Stimulated activated naive CD8-positive, alpha-beta T cell treated with anti-CD3 and anti-CD28 coated beads, Interleukin-15, amount 100 ng/mL, for 72 hours (primary cell): ENCODE measurements at regions not wholly inside any gene's neighbourhood (a gene's known extent, or its start where the extent isn't known, plus 50 kb on each side); places are given as distances from the start of the nearest gene placed in this dataset.

Source experiments
- ATAC-seq: fragments of 150-1000 bp; cut with Tn5 transposase; 2 replicates; pipeline ENCODE4 v1.10.0; 2021; ENCODE audit warnings: mild to moderate bottlenecking, moderate library complexity
- DNase-seq, 2 donors: peaks; one replicate each; pipeline ENCODE4 v3.0.0; 2021 to 2022
- H3K27ac Mint-ChIP-seq, 2 donors: one replicate each; pipeline ENCODE4 v1.8.0; 2022; ENCODE audit warnings: mild to moderate bottlenecking in 2 of 2, mixed read lengths in 2 of 2, moderate library complexity in 2 of 2
- H3K27me3 Mint-ChIP-seq: one replicate; pipeline ENCODE4 v1.8.0; 2022; ENCODE audit warnings: mixed read lengths
- H3K4me1 Mint-ChIP-seq: one replicate; pipeline ENCODE4 v1.8.0; 2022; ENCODE audit warnings: mild to moderate bottlenecking, mixed read lengths
- H3K4me3 Mint-ChIP-seq, 2 donors: one replicate each; pipeline ENCODE4 v1.8.0; 2022; ENCODE audit warnings: mild to moderate bottlenecking in 2 of 2, mixed read lengths in 2 of 2, moderate library complexity in 1 of 2
- H3K9me3 Mint-ChIP-seq, 2 donors: one replicate each; pipeline ENCODE4 v1.8.0; 2022; ENCODE audit warnings: mixed read lengths in 2 of 2

DNA sequence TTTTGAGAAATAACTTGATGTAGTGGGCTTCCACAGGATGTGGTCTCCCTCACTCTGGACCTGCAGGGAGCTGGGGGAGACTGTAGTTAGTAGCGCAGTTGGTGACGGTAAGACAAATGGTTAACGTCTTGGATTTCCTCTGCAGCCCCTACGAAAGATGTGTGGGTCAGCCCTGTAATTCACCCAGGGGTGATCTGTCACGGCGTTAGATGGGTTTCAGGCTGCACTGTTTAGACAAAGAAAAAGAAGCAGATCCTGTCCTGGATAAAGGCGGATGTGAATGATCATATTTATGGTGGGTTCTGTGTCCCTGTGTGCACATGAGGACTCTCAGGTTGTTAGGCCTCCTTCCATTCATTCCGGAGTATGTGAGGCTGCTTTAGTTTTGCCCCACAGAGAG is 142.0 kb upstream of the SLC28A3 start:
- H3K9me3 Mint-ChIP-seq: peaks cover 0 to 7% of the 10 kb centered on the region in 2 donors
- H3K4me1 Mint-ChIP-seq: no peaks in the 10 kb centered on the region
- peaks cover 10% of the 10 kb centered on the region for H3K27me3 Mint-ChIP-seq
- H3K4me3 Mint-ChIP-seq: no peak overlapping the region
- ATAC-seq (no peak), DNase-seq (no peak)
- H3K27ac Mint-ChIP-seq: no peak overlapping the region

DNA sequence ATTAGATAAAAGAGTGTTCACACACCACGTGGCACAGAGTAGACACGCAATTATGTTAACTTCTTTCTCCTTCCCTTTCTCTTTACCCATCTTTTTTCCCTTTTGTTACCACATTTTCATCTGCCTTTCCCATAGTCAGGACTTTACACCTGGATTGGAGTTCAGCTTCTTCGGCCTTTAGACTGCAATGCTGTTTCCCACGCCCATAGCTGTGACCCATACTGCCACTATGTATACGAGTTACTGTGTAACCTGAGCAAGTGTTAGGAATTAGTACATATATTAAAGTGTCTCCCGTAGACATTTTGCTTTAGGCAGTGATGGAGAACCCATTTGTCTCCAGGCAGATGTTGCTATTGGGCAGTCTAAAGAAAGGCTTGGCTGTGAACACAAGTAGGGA is 143.6 kb upstream of the SLC28A3 start:
- Mint-ChIP-seq H3K4me3 (no peak overlapping the region), H3K27ac (peak overlapping the region in 1 of 2 donors; percentile 45), H3K9me3 (peaks cover 0 to 7% of the 10 kb centered on the region in 2 donors), H3K27me3 (peaks cover 10% of the 10 kb centered on the region), H3K4me1 (no peaks in the 10 kb centered on the region)
- DNase-seq (no peak), ATAC-seq (no peak)

DNA sequence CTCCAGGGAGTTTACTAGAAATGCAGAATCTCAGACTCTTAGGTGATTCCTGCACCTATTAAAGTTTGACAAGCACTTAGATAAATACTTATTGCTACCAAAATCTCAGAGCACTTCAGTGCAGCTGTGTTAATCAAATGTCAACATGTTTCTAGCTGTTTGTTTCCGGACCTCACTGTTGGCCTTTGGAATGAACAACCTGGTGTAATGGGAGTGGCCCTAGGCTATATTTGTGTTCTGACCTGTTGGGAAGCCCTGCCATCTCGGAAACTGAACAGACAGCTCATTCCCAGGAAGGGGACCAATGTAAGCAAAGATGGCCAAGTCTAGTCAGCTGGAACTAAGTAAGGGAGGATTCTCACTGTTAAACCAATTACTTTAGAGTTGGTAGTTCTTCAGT is 145.0 kb upstream of the SLC28A3 start:
- DNase-seq: no peak
- H3K4me3 Mint-ChIP-seq: no peak overlapping the region
- peaks cover 0 to 7% of the 10 kb centered on the region in 2 donors for H3K9me3 Mint-ChIP-seq
- ATAC-seq: no peak
- no peak overlapping the region for H3K27ac Mint-ChIP-seq
- no peaks in the 10 kb centered on the region for H3K4me1 Mint-ChIP-seq
- H3K27me3 Mint-ChIP-seq: peaks cover 10% of the 10 kb centered on the region

DNA sequence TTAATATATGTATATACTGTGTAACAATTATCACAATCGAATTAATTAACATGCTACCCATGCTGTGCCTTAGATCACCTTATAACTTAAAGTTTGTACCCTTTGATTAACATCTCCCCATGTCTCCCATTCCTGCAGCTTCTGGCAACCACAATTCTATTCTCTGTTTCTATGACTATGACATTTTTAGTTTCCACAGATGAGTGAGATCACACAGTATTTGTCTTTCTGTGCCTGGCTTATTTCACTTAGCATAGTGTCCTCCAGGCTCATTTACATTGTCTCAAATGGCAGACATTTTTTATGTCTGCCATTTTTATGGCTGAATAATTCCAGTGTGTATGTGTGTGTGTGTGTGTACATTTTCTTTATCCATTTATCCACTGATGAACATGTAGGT is 146.1 kb upstream of the SLC28A3 start:
- DNase-seq: no peak
- Mint-ChIP-seq H3K4me3 (no peak overlapping the region), H3K4me1 (no peaks in the 10 kb centered on the region), H3K27me3 (peaks cover 10% of the 10 kb centered on the region), H3K9me3 (peaks cover 0 to 7% of the 10 kb centered on the region in 2 donors), H3K27ac (no peak overlapping the region)
- ATAC-seq: no peak

DNA sequence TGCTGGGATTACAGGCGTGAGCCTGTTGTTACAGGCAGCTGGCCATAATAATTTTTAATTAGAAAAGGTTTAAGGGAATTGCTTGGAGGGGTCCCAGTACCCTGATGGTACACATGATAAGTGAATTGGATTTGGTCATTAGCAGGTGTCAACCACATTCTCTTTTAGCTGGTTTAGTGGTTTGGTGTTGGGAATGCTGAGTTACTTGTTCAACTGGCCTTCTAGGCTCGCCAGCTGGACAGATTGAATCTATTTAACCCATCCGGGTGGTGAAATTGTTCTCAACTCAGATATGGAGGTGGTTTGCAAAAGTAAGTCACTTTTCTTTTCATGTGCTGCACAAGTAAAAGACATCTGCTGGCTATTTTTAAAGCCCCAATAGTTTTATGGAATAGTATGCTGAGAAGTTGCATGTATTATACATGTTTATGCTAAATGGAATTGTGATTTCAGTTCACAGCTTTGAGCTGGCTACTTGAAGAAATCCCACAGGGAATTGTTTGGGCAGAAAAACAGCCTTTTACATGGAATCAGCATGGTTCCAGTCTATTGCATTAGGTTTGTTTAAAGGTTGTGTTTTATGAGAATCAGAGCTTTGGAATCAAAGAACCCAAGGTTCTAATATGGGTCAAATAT is 149.8 kb upstream of the SLC28A3 start:
- peaks cover 12% of the 10 kb centered on the region for H3K27me3 Mint-ChIP-seq
- DNase-seq (no peak), ATAC-seq (no peak)
- no peak overlapping the region for H3K27ac Mint-ChIP-seq
- H3K4me3 Mint-ChIP-seq: no peak overlapping the region
- no peaks in the 10 kb centered on the region for H3K4me1 Mint-ChIP-seq
- peaks cover 0 to 7% of the 10 kb centered on the region in 2 donors for H3K9me3 Mint-ChIP-seq

DNA sequence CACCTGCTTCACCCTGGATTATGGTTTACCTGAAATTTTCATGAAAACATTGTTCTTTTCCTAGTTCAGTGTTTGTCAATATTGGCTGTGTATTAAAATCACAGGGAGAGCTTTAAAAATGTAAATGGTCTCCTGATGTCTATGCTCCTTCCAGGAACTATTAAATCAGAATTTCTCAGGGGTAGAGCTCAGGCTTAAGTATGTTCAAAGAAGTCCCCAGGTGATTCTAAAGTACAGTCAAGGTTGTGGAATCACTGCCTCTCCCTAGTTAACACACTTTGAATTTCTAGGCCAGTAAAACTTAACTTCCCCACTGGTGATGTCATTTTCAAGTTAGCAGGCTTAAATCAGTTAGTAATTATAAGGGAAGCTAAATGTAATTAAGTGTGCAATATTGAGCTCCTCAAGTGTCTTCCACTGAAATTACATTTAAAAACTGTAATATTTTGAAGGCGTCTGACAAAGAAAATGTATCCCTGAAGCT is 150.3 kb upstream of the SLC28A3 start:
- H3K9me3 Mint-ChIP-seq: peaks cover 0 to 3% of the 10 kb centered on the region in 2 donors
- H3K4me3 Mint-ChIP-seq: no peak overlapping the region
- ATAC-seq: no peak
- DNase-seq: no peak
- H3K27ac Mint-ChIP-seq: no peak overlapping the region
- H3K4me1 Mint-ChIP-seq: no peaks in the 10 kb centered on the region
- H3K27me3 Mint-ChIP-seq: peaks cover 11% of the 10 kb centered on the region

DNA sequence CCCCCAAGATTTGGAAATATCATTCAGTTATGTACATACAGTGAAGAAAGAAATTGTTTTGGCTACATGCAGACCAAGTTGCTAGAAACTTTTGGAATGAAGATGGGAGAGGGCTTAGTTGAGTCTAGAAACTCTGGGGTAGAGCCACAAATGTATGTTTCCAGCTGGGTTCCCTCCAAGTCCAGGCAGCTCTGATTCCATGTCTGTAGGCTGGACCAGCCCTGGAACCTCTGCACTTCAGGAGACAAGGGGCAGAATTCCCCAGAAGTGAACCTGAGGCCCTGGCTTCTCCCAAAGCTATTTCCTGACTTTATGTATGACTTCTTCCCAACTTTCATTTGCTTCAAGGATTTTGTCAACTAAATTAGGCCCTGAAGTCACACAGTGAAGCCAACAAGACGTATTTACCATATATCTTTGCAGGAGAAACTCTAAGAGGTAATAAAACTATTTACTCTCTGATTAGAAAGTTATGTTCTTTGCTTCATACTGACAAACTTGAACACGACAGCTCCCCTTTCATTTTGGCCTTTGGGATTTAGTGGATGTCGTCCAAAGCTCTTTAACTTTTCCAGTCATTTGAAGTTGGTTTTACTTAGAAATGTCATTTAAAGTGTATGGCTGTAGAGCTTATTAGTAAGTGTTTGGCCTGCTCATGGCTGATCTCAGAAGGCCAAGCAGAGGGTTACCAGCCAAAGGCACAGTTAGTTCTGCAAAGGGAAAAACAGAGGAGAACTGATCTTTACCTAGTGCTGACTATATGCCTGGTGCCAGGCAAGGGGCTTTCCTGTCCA is 152.0 kb upstream of the SLC28A3 start:
- DNase-seq (no peak), ATAC-seq (no peak)
- no peak overlapping the region for H3K4me3 Mint-ChIP-seq
- peaks cover 8% of the 10 kb centered on the region for H3K27me3 Mint-ChIP-seq
- H3K4me1 Mint-ChIP-seq: no peaks in the 10 kb centered on the region
- no peak overlapping the region for H3K27ac Mint-ChIP-seq
- no peaks in the 10 kb centered on the region for H3K9me3 Mint-ChIP-seq

DNA sequence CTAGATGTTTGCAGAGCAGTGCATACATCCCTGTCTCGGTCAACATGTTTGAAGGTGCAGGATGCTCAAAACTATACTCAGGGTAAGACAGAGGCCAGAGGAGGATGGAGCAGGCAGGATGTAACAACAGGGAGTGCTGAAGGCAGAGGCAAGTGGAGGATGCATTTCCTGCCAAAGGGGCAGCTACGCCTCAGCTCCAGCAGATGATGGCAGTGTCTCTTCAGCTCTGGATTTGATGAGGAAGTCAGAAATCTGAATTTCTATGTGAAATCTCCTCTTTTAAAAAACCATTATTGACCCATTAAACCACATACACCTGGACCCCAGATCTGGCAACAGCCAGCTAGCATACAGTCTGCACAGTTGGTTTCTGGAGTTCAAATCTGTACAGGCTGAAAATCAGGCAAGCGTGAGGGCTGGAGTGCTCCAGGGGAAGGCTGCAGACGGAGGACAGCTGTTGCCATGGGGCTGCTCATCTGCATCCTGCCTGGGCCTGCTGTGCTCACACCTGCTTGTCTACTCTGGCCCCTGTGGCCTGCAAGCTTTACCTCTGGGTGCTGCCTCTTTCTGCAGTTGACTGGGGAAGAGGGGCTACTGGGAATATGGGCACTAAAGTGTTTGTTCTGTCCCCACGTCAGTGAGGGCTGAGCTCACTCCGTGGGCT is 152.9 kb upstream of the SLC28A3 start:
- no peaks in the 10 kb centered on the region for H3K4me1 Mint-ChIP-seq
- H3K27ac Mint-ChIP-seq: no peak overlapping the region
- peaks cover 8% of the 10 kb centered on the region for H3K27me3 Mint-ChIP-seq
- peak; percentile 18 for ATAC-seq
- H3K9me3 Mint-ChIP-seq: no peaks in the 10 kb centered on the region
- DNase-seq: no peak
- H3K4me3 Mint-ChIP-seq: no peak overlapping the region

DNA sequence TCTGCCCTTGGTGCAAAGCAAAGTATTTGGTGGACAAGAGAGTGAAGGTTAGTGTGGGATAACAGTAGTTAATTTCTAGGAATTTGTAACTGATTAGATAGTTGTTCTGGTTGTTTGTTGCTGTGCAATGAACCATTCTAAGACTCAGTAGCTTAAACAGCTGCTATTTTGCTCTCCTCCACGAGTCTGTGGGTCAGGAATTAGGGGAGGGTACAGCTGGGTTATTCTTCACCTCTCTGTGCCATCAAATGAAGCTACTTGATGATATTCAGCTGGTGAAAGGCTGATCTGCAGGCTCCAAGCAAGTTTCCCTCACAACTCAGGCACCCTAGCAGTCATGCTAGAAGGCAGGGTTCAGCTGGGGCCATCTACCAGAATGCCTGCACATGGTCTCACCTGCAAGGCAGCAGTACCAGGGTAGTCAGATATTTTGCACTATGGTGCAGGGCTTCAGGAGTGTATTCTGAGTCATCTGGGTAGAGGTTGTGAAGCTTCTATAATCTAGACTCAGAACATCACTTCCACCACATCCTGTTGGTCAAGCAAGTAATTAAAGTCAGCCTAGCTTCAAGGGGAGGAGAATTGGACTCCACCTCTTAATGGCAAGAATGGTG is 159.5 kb upstream of the SLC28A3 start:
- H3K27me3 Mint-ChIP-seq: peaks cover 7% of the 10 kb centered on the region
- DNase-seq: no peak
- peaks cover 0 to 12% of the 10 kb centered on the region in 2 donors for H3K9me3 Mint-ChIP-seq
- ATAC-seq: no peak
- no peak overlapping the region for H3K4me3 Mint-ChIP-seq
- no peak overlapping the region for H3K27ac Mint-ChIP-seq
- H3K4me1 Mint-ChIP-seq: no peaks in the 10 kb centered on the region

DNA sequence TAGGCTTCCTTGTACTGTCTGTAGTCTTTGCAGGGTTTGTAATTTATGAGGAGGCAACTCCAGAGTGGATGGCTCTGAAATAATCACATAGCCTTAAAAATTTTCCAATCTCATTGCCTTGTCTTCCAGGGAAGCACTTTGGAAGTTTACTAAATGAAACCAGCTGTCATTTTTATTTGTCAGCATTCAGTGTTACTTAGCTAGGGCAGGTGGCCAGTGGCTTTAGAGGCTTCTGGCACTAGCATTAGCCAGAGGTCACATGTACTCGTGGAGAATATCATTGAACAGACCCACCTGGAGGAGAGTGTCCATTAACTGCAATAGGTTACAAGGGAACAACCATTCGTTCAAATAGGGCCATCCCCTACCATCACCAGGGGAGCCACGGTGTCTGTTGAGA is 160.3 kb upstream of the SLC28A3 start:
- no peak overlapping the region for H3K4me3 Mint-ChIP-seq
- ATAC-seq: no peak
- no peaks in the 10 kb centered on the region for H3K4me1 Mint-ChIP-seq

DNA sequence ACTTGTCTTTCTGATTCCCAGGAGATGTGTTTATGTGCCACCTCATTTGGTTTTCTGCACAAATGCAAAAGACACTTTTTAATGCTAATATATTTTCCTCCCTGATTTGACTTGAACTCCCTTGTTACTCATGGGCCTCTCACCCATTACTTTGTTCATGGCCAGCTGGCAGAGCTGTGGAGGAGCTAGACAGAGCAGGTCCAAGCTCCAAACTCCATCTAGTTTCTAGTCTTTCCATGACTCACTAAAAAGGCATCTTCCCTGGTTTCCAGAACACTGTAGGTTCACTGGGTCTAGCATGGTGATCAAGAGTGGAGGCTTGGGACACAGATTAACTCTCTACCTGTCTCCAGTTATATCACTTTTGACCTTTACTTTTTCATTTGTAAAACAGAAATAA is 161.0 kb upstream of the SLC28A3 start:
- DNase-seq: no peak
- no peak overlapping the region for H3K27ac Mint-ChIP-seq
- no peaks in the 10 kb centered on the region for H3K27me3 Mint-ChIP-seq
- H3K4me1 Mint-ChIP-seq: no peaks in the 10 kb centered on the region
- ATAC-seq: no peak
- no peak overlapping the region for H3K4me3 Mint-ChIP-seq
- peaks cover 0 to 15% of the 10 kb centered on the region in 2 donors for H3K9me3 Mint-ChIP-seq

More for the DNA sequence above, 160.3 kb upstream of the SLC28A3 start:
- no peak overlapping the region for H3K27ac Mint-ChIP-seq
- H3K9me3 Mint-ChIP-seq: peaks cover 0 to 12% of the 10 kb centered on the region in 2 donors
- H3K27me3 Mint-ChIP-seq: no peaks in the 10 kb centered on the region
- no peak for DNase-seq

DNA sequence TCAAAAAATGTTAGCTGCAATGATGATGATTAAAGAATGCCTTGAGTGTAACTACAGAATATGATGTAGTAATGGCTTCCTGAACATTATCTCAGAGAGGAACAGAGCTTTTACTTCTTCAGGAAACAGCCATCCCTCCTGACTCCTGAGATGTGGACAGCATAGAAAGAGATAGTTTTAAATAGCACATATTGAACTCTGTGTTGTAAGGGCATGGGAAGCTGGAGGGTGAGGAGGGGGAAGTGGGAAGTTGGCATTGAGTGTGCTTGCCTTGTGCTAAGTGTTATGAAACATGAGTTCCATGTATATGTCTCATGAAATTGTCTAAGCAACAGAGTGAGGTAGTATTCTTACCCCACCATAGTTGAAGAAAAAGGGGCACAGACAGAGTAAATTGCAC is 161.5 kb upstream of the SLC28A3 start:
- no peak for DNase-seq
- H3K4me1 Mint-ChIP-seq: no peaks in the 10 kb centered on the region
- no peaks in the 10 kb centered on the region for H3K27me3 Mint-ChIP-seq
- peaks cover 0 to 17% of the 10 kb centered on the region in 2 donors for H3K9me3 Mint-ChIP-seq
- no peak overlapping the region for H3K27ac Mint-ChIP-seq
- H3K4me3 Mint-ChIP-seq: no peak overlapping the region
- ATAC-seq: no peak

DNA sequence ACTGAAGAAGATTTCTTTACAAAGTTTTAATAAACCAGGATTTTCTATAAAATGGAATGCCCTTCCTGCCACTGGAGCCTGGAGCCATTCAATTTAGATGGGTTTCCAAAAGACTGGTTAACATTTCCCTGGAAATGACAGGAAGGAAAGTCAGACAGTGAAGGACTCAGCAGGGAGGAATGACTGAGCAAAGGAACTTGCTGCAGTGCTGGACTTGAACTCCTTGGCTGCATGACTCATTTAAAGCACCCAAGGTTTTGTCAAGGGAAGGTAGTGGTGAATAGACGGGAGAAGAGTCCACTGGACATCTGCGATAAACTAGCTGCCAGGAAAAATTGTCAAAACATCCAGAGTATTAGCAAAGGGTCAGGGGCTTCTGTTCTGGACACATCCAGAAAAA is 163.8 kb upstream of the SLC28A3 start:
- no peak overlapping the region for H3K27ac Mint-ChIP-seq
- H3K4me1 Mint-ChIP-seq: no peaks in the 10 kb centered on the region
- no peak overlapping the region for H3K4me3 Mint-ChIP-seq
- H3K27me3 Mint-ChIP-seq: no peaks in the 10 kb centered on the region
- H3K9me3 Mint-ChIP-seq: peaks cover 0 to 22% of the 10 kb centered on the region in 2 donors
- no peak for DNase-seq
- no peak for ATAC-seq

DNA sequence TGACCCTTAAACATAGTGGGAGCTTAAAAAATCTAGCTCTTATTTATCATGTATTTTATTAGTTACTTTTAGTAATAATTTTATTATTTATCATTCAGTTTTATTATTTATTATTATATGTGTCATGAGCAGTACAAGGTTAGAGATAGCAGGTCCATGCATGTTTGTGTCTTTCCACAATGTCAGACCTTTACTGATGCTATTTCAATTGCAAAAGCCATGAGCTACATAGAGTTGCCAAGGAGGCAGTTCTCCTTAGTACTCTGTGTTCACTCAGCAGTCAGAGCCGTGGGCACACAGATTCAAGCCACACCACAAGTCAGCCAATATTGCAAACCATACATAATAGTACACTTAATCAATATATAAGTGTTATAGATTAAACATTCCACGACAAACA is 157.9 kb upstream of the NTRK2 start:
- no peak for DNase-seq
- H3K4me3 Mint-ChIP-seq: no peak overlapping the region
- no peak for ATAC-seq
- H3K27ac Mint-ChIP-seq: peak overlapping the region in 1 of 2 donors; percentile 9
- peaks cover 5 to 6% of the 10 kb centered on the region in 2 donors for H3K9me3 Mint-ChIP-seq
- no peaks in the 10 kb centered on the region for H3K4me1 Mint-ChIP-seq
- H3K27me3 Mint-ChIP-seq: peaks cover 21% of the 10 kb centered on the region

DNA sequence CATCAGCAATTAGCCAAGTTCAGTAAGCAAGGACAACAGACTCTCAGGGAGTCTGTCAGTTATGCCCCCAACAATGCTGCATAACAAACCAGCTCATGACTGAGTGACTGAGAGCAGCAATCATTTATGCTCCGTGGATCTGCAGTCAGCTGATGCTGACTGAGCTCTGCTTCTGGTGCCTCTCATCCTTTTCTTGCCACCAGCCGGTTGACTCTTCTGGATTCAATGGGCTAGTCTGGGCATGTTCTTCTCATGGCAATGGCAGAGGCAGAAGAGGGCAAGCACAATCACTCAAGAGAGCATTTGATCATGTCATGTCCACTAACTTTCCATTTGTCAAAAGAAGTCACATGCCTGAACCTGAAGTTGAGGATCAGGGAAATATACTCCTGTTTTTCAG is 157.0 kb upstream of the NTRK2 start:
- no peak for ATAC-seq
- H3K27me3 Mint-ChIP-seq: peaks cover 21% of the 10 kb centered on the region
- H3K4me3 Mint-ChIP-seq: no peak overlapping the region
- no peaks in the 10 kb centered on the region for H3K4me1 Mint-ChIP-seq
- H3K9me3 Mint-ChIP-seq: peaks cover 3 to 5% of the 10 kb centered on the region in 2 donors
- no peak for DNase-seq
- peak overlapping the region in 1 of 2 donors; percentile 42 for H3K27ac Mint-ChIP-seq
